GM10248 (cell line): ENCODE measurements at regions not wholly inside any gene's neighbourhood (a gene's known extent, or its start where the extent isn't known, plus 50 kb on each side); places are given as distances from the start of the nearest gene placed in this dataset.

Source experiments
- CTCF ChIA-PET: fragments of 300-600 bp; sonication (Branson Sonifier 250); formaldehyde crosslinking; extraction: SDS; loops from one replicate; lab custom pipeline; 2021; ENCODE audit warnings: antibody characterized with exemption; lab: Yijun Ruan, JAX
- POLR2A ChIA-PET: fragments of 350-650 bp; sonication (Branson Sonifier 250); formaldehyde crosslinking; extraction: SDS; loops from one replicate; lab custom pipeline; 2020; ENCODE audit warnings: antibody characterized with exemption; lab: Yijun Ruan, JAX
- DNase-seq: peaks from one replicate; pipeline ENCODE4 v3.0.0; 2012; ENCODE audit errors: extremely low spot score
- CTCF ChIP-seq: IDR thresholded peaks from 2 replicates; pipeline ENCODE4 v1.5.1; 2012; ENCODE audit warnings: mild to moderate bottlenecking, low read depth; ENCODE audit errors: extremely low read depth, missing control alignments, control extremely low read depth

DNA sequence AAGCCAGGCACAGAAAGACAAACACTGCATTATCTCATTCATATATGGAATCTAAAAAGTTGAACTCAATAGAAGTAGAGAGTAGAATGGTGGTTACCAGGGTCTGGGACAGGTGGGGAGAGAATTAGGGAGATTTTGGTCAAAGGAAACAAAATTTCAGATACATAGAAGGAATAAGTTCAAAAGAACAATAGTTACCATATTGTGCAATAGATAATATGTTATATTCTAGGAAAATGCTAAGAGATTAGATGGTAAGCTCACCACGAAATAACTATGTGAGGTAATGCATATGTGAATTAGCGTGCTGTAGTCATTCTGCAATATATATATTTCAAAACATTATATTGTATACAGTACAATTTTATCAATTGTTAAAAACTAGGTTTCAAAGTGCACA is 442.5 kb downstream of the KCNH5 start:
- no peak for TF ChIP-seq CTCF
- POLR2A ChIA-PET: no interaction called here
- DNase-seq: no peak
- CTCF ChIA-PET: no interaction called here

GRCh38 chr14:62604524-62604923 is 440.7 kb downstream of the KCNH5 start:
- no peak for TF ChIP-seq CTCF
- ChIA-PET POLR2A (no interaction called here), CTCF (interaction anchor here (1.6 kb wide), 1 partner anchor 14 kb away, joined by 3 read pairs; no protein-coding TSS in a partner anchor)
- no peak for DNase-seq

DNA sequence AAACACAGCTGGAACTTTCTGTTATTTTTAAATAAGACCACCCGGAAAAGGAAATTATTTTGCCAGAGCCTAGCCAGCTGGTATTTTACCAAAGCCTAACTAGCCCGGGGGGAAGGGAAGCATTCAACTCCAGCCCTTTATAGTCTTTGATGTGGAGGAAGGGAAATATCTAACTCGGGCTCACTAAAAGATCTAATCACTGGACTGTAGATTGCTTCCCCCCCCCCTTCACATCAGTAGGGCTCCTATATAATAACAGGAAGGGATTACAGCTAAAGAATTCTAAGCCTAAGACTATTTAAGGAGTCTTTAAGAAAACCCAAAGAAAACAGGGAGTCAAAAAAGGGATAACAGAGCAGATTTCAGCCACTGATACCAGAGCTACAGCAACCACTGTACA is 431.1 kb downstream of the KCNH5 start:
- ChIA-PET CTCF (no interaction called here), POLR2A (no interaction called here)
- DNase-seq: no peak
- no peak for TF ChIP-seq CTCF

DNA sequence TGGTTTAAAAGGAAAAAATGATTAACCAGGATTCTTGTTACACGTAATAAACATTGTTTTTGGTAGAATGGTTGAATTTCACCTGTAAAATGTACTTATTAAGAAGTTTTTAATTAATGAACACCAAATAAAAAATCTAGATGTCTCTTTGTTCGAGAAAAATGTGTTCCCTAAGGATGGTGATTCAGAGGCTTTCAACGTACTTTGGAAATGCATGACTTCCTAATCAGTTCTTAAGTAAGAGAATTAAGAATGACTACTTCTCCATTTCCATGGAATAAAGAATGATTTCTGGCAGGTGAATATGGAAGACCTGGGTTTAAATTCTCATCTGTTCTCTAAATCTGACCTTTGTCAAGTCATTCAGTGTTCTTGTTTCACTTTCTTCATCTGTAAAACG is 428.6 kb downstream of the KCNH5 start:
- DNase-seq: no peak
- ChIA-PET CTCF (no interaction called here), POLR2A (no interaction called here)
- no peak for TF ChIP-seq CTCF

- no peak for TF ChIP-seq CTCF
- DNase-seq: no peak
- ChIA-PET CTCF (no interaction called here), POLR2A (no interaction called here)
Observed at GRCh38 chr14:62626416-62626815, 418.8 kb downstream of the KCNH5 start.

DNA sequence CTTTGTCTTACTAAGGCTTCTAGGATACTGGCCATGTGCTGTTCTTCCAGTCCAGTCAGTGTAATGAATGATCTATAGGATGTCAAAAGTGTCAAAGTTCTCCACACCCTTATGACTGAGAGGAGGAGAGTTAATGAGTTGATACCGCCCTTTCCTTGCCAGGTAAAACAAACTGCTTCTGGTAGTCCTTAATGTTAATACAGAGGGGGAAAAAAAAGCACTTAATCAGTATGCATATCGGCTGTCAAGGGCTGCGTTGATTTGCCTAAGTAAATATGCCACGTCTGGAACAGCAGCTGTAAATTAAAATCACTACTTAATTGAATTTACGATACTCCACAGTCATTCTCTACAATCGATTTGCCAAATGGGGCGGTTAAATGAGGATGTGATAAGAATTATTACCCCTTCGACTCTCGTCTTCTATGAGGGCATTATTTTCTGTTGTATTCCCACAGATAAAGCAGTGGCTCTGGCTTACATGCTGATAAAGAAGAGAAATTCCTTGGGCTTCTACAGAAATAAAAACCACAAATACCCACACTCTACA is 416.0 kb downstream of the KCNH5 start:
- no peak for TF ChIP-seq CTCF
- POLR2A ChIA-PET: no interaction called here
- CTCF ChIA-PET: no interaction called here
- no peak for DNase-seq
